ENCODE measurements at regions not wholly inside any gene's neighbourhood (a gene's known extent, or its start where the extent isn't known, plus 50 kb on each side); places are given as distances from the start of the nearest gene placed in this dataset.
A peak's percentile ranks its signal among the peaks of the same experiment; 100 is the strongest.

- ChIA-PET POLR2A (no interaction called here), CTCF (interaction anchor here (0.6 to 9.7 kb wide), 41 partner anchors 9 to 855 kb away, joined by 3 to 193 read pairs (median 4); no protein-coding TSS in a partner anchor)
- WGBS (ENCODE audit: low lambda C conversion rate) = 61% methylated on average over 4 of the region's 4 CpGs
- H3K36me3 ChIP-seq (replicated peaks in 1 of 2; ENCODE audit: control insufficient read depth in 1 of 2, insufficient read depth in 2 of 2, low read length in 1 of 2) = no peaks in the 10 kb centered on the region
- no peaks in the 10 kb centered on the region for H4K20me1 ChIP-seq (ENCODE audit: insufficient read depth)
- no peaks in the 10 kb centered on the region for H3K9me3 ChIP-seq
- no peak overlapping the region for H3K27ac ChIP-seq (ENCODE audit: low read depth in 2 of 2, low read length in 1 of 2)
- no peaks in the 10 kb centered on the region for H3K79me2 ChIP-seq (ENCODE audit: insufficient read depth)
- no peaks in the 10 kb centered on the region for H3K27me3 ChIP-seq (ENCODE audit: insufficient read depth)
- no peak overlapping the region for H2AFZ ChIP-seq (ENCODE audit: low read depth)
- no peaks in the 10 kb centered on the region for H3K4me1 ChIP-seq (ENCODE audit: control insufficient read depth in 1 of 2, insufficient read depth in 2 of 2, low read depth in 1 of 2, low read length in 1 of 2)
- H3K4me3 ChIP-seq (ENCODE audit: low read depth in 2 of 2, low read length in 1 of 2) = peak overlapping the region in 1 of 2 experiments; percentile 17; a peak in 1 of 4 replicates
- DNase-seq = peak; percentile 84
- no peaks in the 10 kb centered on the region for H3F3A ChIP-seq (replicated peaks; ENCODE audit: insufficient read depth)
- peak; percentile 65; the same call in 1 of the 2 replicates for TF ChIP-seq USF1 (IDR thresholded peaks at IDR 0.05; ENCODE audit: borderline replicate concordance, low read depth)
- TF ChIP-seq ELF1 (IDR thresholded peaks at IDR 0.05) = peak; percentile 57
- TF ChIP-seq REST (IDR thresholded peaks at IDR 0.05; ENCODE audit: low read depth, low read length) = no peak
- peak; percentile 71 for TF ChIP-seq CTCF (IDR thresholded peaks at IDR 0.05)
- no peak for TF ChIP-seq TCF12 (IDR thresholded peaks at IDR 0.05)
- TF ChIP-seq RAD21 (IDR thresholded peaks at IDR 0.05; ENCODE audit: low read length) = peak; percentile 88
- TF ChIP-seq SMC3 (IDR thresholded peaks at IDR 0.05; ENCODE audit: low read depth, low read length) = peak; percentile 76
- TF ChIP-seq RCOR1 (IDR thresholded peaks at IDR 0.05; ENCODE audit: low read length) = 0 out of 2 replicates have a peak, but pooled peaks have one; percentile 26
- TF ChIP-seq TAF1 (IDR thresholded peaks at IDR 0.05; ENCODE audit: borderline replicate concordance, low read depth, low read length) = no peak
- peak; percentile 6; the same call in 1 of the 2 replicates for TF ChIP-seq USF2 (IDR thresholded peaks at IDR 0.05; ENCODE audit: borderline replicate concordance, low read depth, low read length)
- 0 out of 2 replicates have a peak, but pooled peaks have one; percentile 15 for TF ChIP-seq NRF1 (IDR thresholded peaks at IDR 0.05; ENCODE audit: low read depth, low read length)
- no peaks in the 10 kb centered on the region for H3K9me2 ChIP-seq
- no peak overlapping the region for H3K4me2 ChIP-seq
- no peak overlapping the region for H3K9ac ChIP-seq
Measured at GRCh38 chr15:79595995-79596622, 164.0 kb downstream of the MINAR1 start.
